Endothelial cell of umbilical vein (primary cell): ENCODE measurements at regions not wholly inside any gene's neighbourhood (a gene's known extent, or its start where the extent isn't known, plus 50 kb on each side); places are given as distances from the start of the nearest gene placed in this dataset.

Experiments used
- BruUV-seq: library from RNA; stranded (reverse); fragments of 400-500 nt; replicated peaks from 2 replicates; lab custom pipeline; 2021; lab: Mats Ljungman, UMichigan
- CTCF ChIA-PET: fragments of 300-600, 350-600 bp; sonication (Branson Sonifier 250); formaldehyde crosslinking; loops from one replicate; lab custom pipeline; 2021; ENCODE audit warnings: antibody characterized with exemption, inconsistent platforms; lab: Charles Lee
- POLR2A ChIA-PET: fragments of 300-600, 350-600 bp; sonication (Branson Sonifier 250); formaldehyde crosslinking; loops from one replicate; lab custom pipeline; 2021; ENCODE audit warnings: antibody characterized with exemption, inconsistent platforms; lab: Charles Lee
- DNase-seq: peaks from one replicate; pipeline ENCODE4 v3.0.0-alpha.2; 2011; ENCODE audit warnings: low read depth, low spot score
- FAIRE-seq: peaks from 2 replicates; lab custom pipeline; 2011; peaks lifted over from hg19 to GRCh38; lab: Jason Lieb, UNC
- H2AFZ ChIP-seq: 2 replicates; pipeline ENCODE4 v1.6.0; 2012; ENCODE audit warnings: low read depth, low read length, control low read depth, inconsistent platforms
- H3K27ac ChIP-seq: 2 replicates; pipeline ENCODE4 v1.5.1; 2011; ENCODE audit warnings: low read depth, mild to moderate bottlenecking, control low read depth, low read length, moderate library complexity; ENCODE audit not compliant: insufficient read depth
- H3K27me3 ChIP-seq, 2 experiments: 2 replicates each; pipeline versions ENCODE4 v1.6.0 to v1.6.1; 2011; ENCODE audit warnings: low read length in 2 of 2, mixed read lengths in 1 of 2; ENCODE audit not compliant: control insufficient read depth in 2 of 2, insufficient read depth in 2 of 2
- H3K36me3 ChIP-seq, 2 experiments: 2 replicates in 1 of 2; 3 replicates in 1 of 2; pipeline ENCODE4 v1.5.1; 2011; ENCODE audit warnings: low read length in 2 of 2, mild to moderate bottlenecking in 1 of 2, moderate library complexity in 1 of 2; ENCODE audit not compliant: control insufficient read depth in 2 of 2, insufficient read depth in 2 of 2; ENCODE audit errors: extremely low read depth in 1 of 2
- H3K4me1 ChIP-seq: 3 replicates; pipeline ENCODE4 v1.5.1; 2011; ENCODE audit warnings: mild to moderate bottlenecking, low read length; ENCODE audit not compliant: control insufficient read depth, insufficient read depth; ENCODE audit errors: extremely low read depth
- H3K4me2 ChIP-seq: 2 replicates; pipeline ENCODE4 v1.6.1; 2011; ENCODE audit warnings: low read length, control low read depth, mixed read lengths; ENCODE audit not compliant: insufficient read depth
- H3K4me3 ChIP-seq, 3 experiments: fragments of 200-600 bp in 1 of 3; sonication (generic), shearing (Covaris generic) in 1 of 3; replicated peaks in 1 of 3; 2 replicates each; pipeline ENCODE4 v1.5.1; 2011 to 2016; ENCODE audit warnings: control low read depth in 3 of 3, low read length in 3 of 3, mild to moderate bottlenecking in 2 of 3, inconsistent platforms in 1 of 3, low read depth in 1 of 3, moderate library complexity in 1 of 3; ENCODE audit not compliant: insufficient read depth in 1 of 3
- H3K79me2 ChIP-seq: 2 replicates; pipeline ENCODE4 v1.6.0; 2012; ENCODE audit warnings: low read length, inconsistent platforms; ENCODE audit not compliant: control insufficient read depth, insufficient read depth
- H3K9ac ChIP-seq: replicated peaks from 2 replicates; pipeline ENCODE3; 2011; ENCODE audit warnings: low read length, control low read depth; ENCODE audit not compliant: insufficient read depth; ENCODE audit errors: extremely low read depth
- H3K9me1 ChIP-seq: replicated peaks from 3 replicates; pipeline ENCODE4 v1.6.0; 2011; ENCODE audit warnings: mild to moderate bottlenecking, low read length; ENCODE audit not compliant: control insufficient read depth, insufficient read depth; ENCODE audit errors: extremely low read depth
- H3K9me3 ChIP-seq: replicated peaks from 2 replicates; pipeline ENCODE4 v1.5.1; 2012; ENCODE audit warnings: low read length, inconsistent platforms; ENCODE audit not compliant: control insufficient read depth, insufficient read depth
- H4K20me1 ChIP-seq: replicated peaks from 2 replicates; pipeline ENCODE3; 2011; ENCODE audit warnings: mild to moderate bottlenecking, low read length; ENCODE audit not compliant: control insufficient read depth, insufficient read depth; ENCODE audit errors: extremely low read depth
- EZH2 ChIP-seq: IDR thresholded peaks from 2 replicates; pipeline ENCODE4 v1.6.1; 2012; ENCODE audit warnings: borderline replicate concordance, low read depth, mild to moderate bottlenecking, moderate library complexity, low read length, inconsistent platforms; ENCODE audit not compliant: severe bottlenecking
- GATA2 ChIP-seq: IDR thresholded peaks from 2 replicates; pipeline ENCODE4 v1.7.0; 2011; ENCODE audit warnings: low read depth, mild to moderate bottlenecking, moderate library complexity, mixed read lengths, low read length; ENCODE audit not compliant: insufficient read length, insufficient read depth
- JUN ChIP-seq: IDR thresholded peaks from 2 replicates; pipeline ENCODE4 v1.6.1; 2011; ENCODE audit warnings: borderline replicate concordance, low read depth; ENCODE audit not compliant: insufficient read length, insufficient read depth
- MAX ChIP-seq: IDR thresholded peaks from 2 replicates; pipeline ENCODE4 v1.6.1; 2011; ENCODE audit not compliant: insufficient read depth, insufficient read length
- POLR2AphosphoS5 ChIP-seq: IDR thresholded peaks from 2 replicates; pipeline ENCODE4 v1.6.1; 2012; ENCODE audit warnings: low read depth, mild to moderate bottlenecking, control low read depth, low read length, moderate library complexity; ENCODE audit not compliant: insufficient read depth
- dilution Hi-C: fragments of 300-500 bp; cut with MboI; formaldehyde crosslinking; loops from one replicate; pipeline ENCODE4 v1.15.0; 2019; ENCODE audit warnings: low sequenced_read_pairs; ENCODE audit not compliant: extremely low pct_ligation_motif_present
- intact Hi-C: fragments of 100-400 bp; cut with micrococcal nuclease; formaldehyde crosslinking; loops from one replicate; pipeline ENCODE4 v1.10.0; 2022

GRCh38 chr16:35149550-35149949 lies 1690.1 kb downstream of the TP53TG3F start:
- intact Hi-C loops, result no loop called here
- Histone ChIP-seq H3K4me3 (no peak overlapping the region), H4K20me1 (no peaks in the 10 kb centered on the region), H3K4me2 (no peak overlapping the region), H3K27ac (no peak overlapping the region), H2AFZ (no peak overlapping the region), H3K9me3 (peaks cover 17% of the 10 kb centered on the region), H3K9ac (no peak overlapping the region), H3K79me2 (no peaks in the 10 kb centered on the region), H3K9me1 (no peaks in the 10 kb centered on the region), H3K4me1 (no peaks in the 10 kb centered on the region), H3K36me3 (no peaks in the 10 kb centered on the region), H3K27me3 (no peaks in the 10 kb centered on the region)
- ChIA-PET POLR2A (no interaction called here), CTCF (no interaction called here)
- no TSS peak for BruUV-seq
- no peak for FAIRE-seq
- TF ChIP-seq POLR2AphosphoS5 (no peak), JUN (no peak), MAX (no peak), EZH2 (no peak)
- no peak for DNase-seq
- dilution Hi-C loops, result no loop called here

GRCh38 chr16:35150805-35151312 lies 1691.4 kb downstream of the TP53TG3F start:
- dilution Hi-C loops, result no loop called here
- no peak for FAIRE-seq
- no peaks in the 10 kb centered on the region for H3K36me3 ChIP-seq

More at GRCh38 chr16:35150805-35151312, 1691.4 kb downstream of the TP53TG3F start:
- Histone ChIP-seq H3K27me3 (no peaks in the 10 kb centered on the region), H3K4me2 (no peak overlapping the region), H3K4me3 (no peak overlapping the region), H3K9me3 (peaks cover 18% of the 10 kb centered on the region), H3K27ac (no peak overlapping the region), H3K79me2 (no peaks in the 10 kb centered on the region), H3K9ac (no peak overlapping the region), H2AFZ (no peak overlapping the region), H3K4me1 (no peaks in the 10 kb centered on the region), H3K9me1 (no peaks in the 10 kb centered on the region), H4K20me1 (no peaks in the 10 kb centered on the region)
- ChIA-PET POLR2A (no interaction called here), CTCF (no interaction called here)
- no peak for TF ChIP-seq GATA2
- BruUV-seq, result no TSS peak
- intact Hi-C loops, result no loop called here
- DNase-seq, result no peak
